ENCODE measurements at regions not wholly inside any gene's neighbourhood (a gene's known extent, or its start where the extent isn't known, plus 50 kb on each side); places are given as distances from the start of the nearest gene placed in this dataset.

GRCh38 chr3:70488131-70488530 is 175.7 kb upstream of the MDFIC2 start:
- TF ChIP-seq CTCF (IDR thresholded peaks at IDR 0.05) (no peak), POLR2AphosphoS5 (IDR thresholded peaks at IDR 0.05) (no peak), EP300 (IDR thresholded peaks at IDR 0.05) (no peak)

Data from stomach (tissue), 4 donors.